Keratinocyte (primary cell): ENCODE measurements at regions not wholly inside any gene's neighbourhood (a gene's known extent, or its start where the extent isn't known, plus 50 kb on each side); places are given as distances from the start of the nearest gene placed in this dataset.

ENCODE experiments used
- CTCF ChIP-seq, 3 experiments: IDR thresholded peaks in 1 of 3; conservative IDR thresholded peaks in 1 of 3; optimal IDR thresholded peaks in 1 of 3; 2 replicates in 2 of 3; 3 replicates in 1 of 3; pipeline versions ENCODE3 to v1.5.1; 2011; ENCODE audit warnings: low read length in 3 of 3, mild to moderate bottlenecking in 3 of 3, moderate library complexity in 2 of 3, control low read depth in 1 of 3, inconsistent platforms in 1 of 3; ENCODE audit not compliant: insufficient read depth in 2 of 3; ENCODE audit errors: extremely low read depth in 1 of 3
- EZH2 ChIP-seq: IDR thresholded peaks from one replicate; pipeline ENCODE4 v1.6.1; 2012; ENCODE audit warnings: inconsistent platforms, mild to moderate bottlenecking, low read length, moderate library complexity

- TF ChIP-seq CTCF (optimal IDR thresholded peaks at IDR 0.05 in 1 of 3, IDR thresholded peaks at IDR 0.05 in 1 of 3, conservative IDR thresholded peaks at IDR 0.05 in 1 of 3; ENCODE audit: extremely low read depth in 1 of 3, insufficient read depth in 2 of 3, low read length in 3 of 3), result peak; percentile 8 to 58 (median 30)
- TF ChIP-seq EZH2, result no peak
These were observed 231.9 kb upstream of the CADM1 start for GRCh38 chr11:115736146-115736545.
